K562 (cell line): ENCODE measurements at regions not wholly inside any gene's neighbourhood (a gene's known extent, or its start where the extent isn't known, plus 50 kb on each side); places are given as distances from the start of the nearest gene placed in this dataset.

ENCODE experiments used
- ATAC-seq: fragments of 200-7000 bp; cut with Tn5 transposase; 3 replicates; pipeline ENCODE4 v1.9.1; 2020; ENCODE audit warnings: moderate library complexity
- BruUV-seq: library from RNA; stranded (reverse); fragments of 400-500 nt; replicated peaks from 2 replicates; lab custom pipeline; 2021; lab: Mats Ljungman, UMichigan
- CTCF ChIA-PET: fragments of 300-600 bp; formaldehyde crosslinking; extraction: SDS; loops from one replicate; lab custom pipeline; 2021; ENCODE audit warnings: low intra/inter-chr PET ratio; lab: Yijun Ruan, JAX
- POLR2A ChIA-PET: fragments of 300-600, 350-650 bp; sonication (Branson Sonifier 250); formaldehyde crosslinking; extraction: SDS; loops from one replicate; lab custom pipeline; 2021; ENCODE audit warnings: antibody characterized with exemption, inconsistent platforms; lab: Yijun Ruan, JAX
- DNase-seq, 4 experiments: peaks; one replicate each; pipeline versions ENCODE4 v3.0.0 to v3.0.0-alpha.2; 2011 to 2018; ENCODE audit warnings: low spot score in 3 of 4, mixed read lengths in 3 of 4; ENCODE audit errors: extremely low read depth in 1 of 4
- FAIRE-seq: peaks from 2 replicates; lab custom pipeline; 2011; peaks lifted over from hg19 to GRCh38; lab: Jason Lieb, UNC
- H2AFZ ChIP-seq: 2 replicates; pipeline ENCODE4 v1.6.0; 2011; ENCODE audit warnings: low read depth, low read length, control low read depth, inconsistent platforms
- H3K27ac ChIP-seq: fragments of 200-600 bp; 3 replicates; pipeline ENCODE4 v1.8.0; 2011; ENCODE audit warnings: low read depth, mild to moderate bottlenecking, control low read depth, inconsistent platforms, low read length, moderate library complexity, mixed read lengths; ENCODE audit errors: extremely low read depth
- H3K27me3 ChIP-seq, 2 experiments: fragments of 300-600 bp in 1 of 2; 2 replicates in 1 of 2; 3 replicates in 1 of 2; pipeline versions ENCODE4 v1.6.0 to v1.8.0; 2011; ENCODE audit warnings: inconsistent platforms in 2 of 2, low read length in 2 of 2, mild to moderate bottlenecking in 1 of 2, mixed read lengths in 1 of 2, moderate library complexity in 1 of 2; ENCODE audit not compliant: control insufficient read depth in 2 of 2, insufficient read depth in 2 of 2
- H3K36me3 ChIP-seq: fragments of 300-600 bp; 3 replicates; pipeline ENCODE4 v1.8.0; 2011; ENCODE audit warnings: mild to moderate bottlenecking, low read length, inconsistent platforms; ENCODE audit not compliant: control insufficient read depth, insufficient read depth
- H3K4me1 ChIP-seq, 2 experiments: fragments of 200-600 bp in 1 of 2; replicated peaks in 1 of 2; 2 replicates in 1 of 2; 3 replicates in 1 of 2; pipeline versions ENCODE4 v1.5.1 to v1.8.0; 2011; ENCODE audit warnings: inconsistent platforms in 2 of 2, low read length in 2 of 2, mild to moderate bottlenecking in 1 of 2, mixed read lengths in 1 of 2, moderate library complexity in 1 of 2; ENCODE audit not compliant: control insufficient read depth in 2 of 2, insufficient read depth in 2 of 2
- H3K4me2 ChIP-seq: 2 replicates; pipeline ENCODE4 v1.6.1; 2011; ENCODE audit warnings: low read length, control low read depth, inconsistent platforms, mixed read lengths; ENCODE audit not compliant: insufficient read depth
- H3K4me3 ChIP-seq: fragments of 200-600 bp; sonication (generic), shearing (Covaris generic); 2 replicates; pipeline ENCODE4 v1.5.1; 2016; ENCODE audit warnings: control low read depth, inconsistent platforms
- H3K79me2 ChIP-seq: fragments of 200-600 bp; 3 replicates; pipeline ENCODE4 v1.8.0; 2011; ENCODE audit warnings: low read length, inconsistent platforms; ENCODE audit not compliant: control insufficient read depth, insufficient read depth
- H3K9ac ChIP-seq, 2 experiments: 2 replicates each; pipeline versions ENCODE4 v1.6.0 to v1.6.1; 2011; ENCODE audit warnings: low read depth in 2 of 2, low read length in 2 of 2, control low read depth in 1 of 2, inconsistent platforms in 1 of 2, mild to moderate bottlenecking in 1 of 2, mixed read lengths in 1 of 2; ENCODE audit not compliant: insufficient read depth in 1 of 2
- H3K9me1 ChIP-seq: one replicate; pipeline ENCODE4 v1.6.0; 2011; ENCODE audit warnings: inconsistent platforms, mild to moderate bottlenecking, low read length, moderate library complexity; ENCODE audit not compliant: control insufficient read depth, insufficient read depth
- H3K9me3 ChIP-seq: replicated peaks from 2 replicates; pipeline ENCODE4 v1.5.1; 2011; ENCODE audit warnings: low read depth, low read length, inconsistent platforms; ENCODE audit not compliant: control insufficient read depth, insufficient read depth
- H4K20me1 ChIP-seq: replicated peaks from 2 replicates; pipeline ENCODE4 v1.6.1; 2011; ENCODE audit warnings: low read length, inconsistent platforms, mixed read lengths; ENCODE audit not compliant: control insufficient read depth, insufficient read depth
- ATF3 ChIP-seq, 2 experiments: fragments of 450-650 bp in 1 of 2; sonication (generic) in 1 of 2; formaldehyde crosslinking in 1 of 2; IDR thresholded peaks in 1 of 2; conservative IDR thresholded peaks in 1 of 2; 2 replicates each; pipeline versions ENCODE4 v1.6.1 to v1.8.1; 2016 to 2023; ENCODE audit warnings: mild to moderate bottlenecking in 2 of 2, moderate library complexity in 2 of 2, inconsistent platforms in 1 of 2, missing genetic modification reagents in 1 of 2
- POLR3G ChIP-seq: IDR thresholded peaks from 2 replicates; pipeline ENCODE4 v1.6.1; 2011; ENCODE audit not compliant: insufficient read length, insufficient replicate concordance; ENCODE audit errors: extremely low read depth
- WGBS: fragments of 100-300 bp; shearing (Covaris generic); methylation state at CpG from one replicate; pipeline ENCODE4 v1.1.6; 2016; ENCODE audit warnings: low coverage, mixed read lengths; ENCODE audit not compliant: insufficient coverage; ENCODE audit errors: missing lambda C conversion rate; 5-methylcytosine and 5-hydroxymethylcytosine counted together
- in situ Hi-C: fragments of 300-500 bp; cut with MboI; formaldehyde crosslinking; loops from 4 replicates; pipeline ENCODE4 v1.15.0; 2018; ENCODE audit warnings: inconsistent platforms, mixed read lengths
- intact Hi-C: fragments of 100-400 bp; cut with micrococcal nuclease; formaldehyde crosslinking; loops from 2 replicates; pipeline ENCODE4 v1.14.2; 2022
- TF ChIP-seq, protein P1 (sequence below): fragments of 450-650 bp; IDR thresholded peaks from 2 replicates; pipeline ENCODE4 v1.6.1; 2016; ENCODE audit warnings: low read depth, mild to moderate bottlenecking, moderate library complexity

DNA sequence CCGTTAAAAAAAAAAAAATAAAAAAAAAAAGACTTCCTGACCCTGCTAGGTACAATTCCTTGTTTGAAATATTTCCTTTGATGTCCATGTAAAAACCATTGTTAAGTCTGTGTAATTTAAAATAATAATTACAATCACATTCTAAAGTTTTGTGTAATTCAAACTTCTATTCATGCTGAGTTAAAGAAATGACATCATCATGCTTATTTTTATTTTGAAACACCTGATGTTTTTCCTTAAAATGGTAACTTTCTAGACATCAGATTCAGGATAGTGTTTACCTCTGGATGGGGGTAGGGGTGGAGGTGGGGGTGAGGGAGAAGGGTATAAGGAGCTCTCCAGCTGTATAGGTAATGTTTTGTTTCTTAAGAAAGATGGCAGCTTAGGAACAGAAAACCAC, 92.8 kb downstream of the ADCYAP1 start:
- FAIRE-seq (no peak), ATAC-seq (no peak), DNase-seq (no peak)
- Histone ChIP-seq H3K79me2 (no peaks in the 10 kb centered on the region), H3K4me2 (no peak overlapping the region), H3K4me1 (peaks cover 0 to 4% of the 10 kb centered on the region in 2 experiments; a peak in 2 of 5 replicates), H3K4me3 (no peak overlapping the region), H3K9me3 (no peaks in the 10 kb centered on the region), H3K27me3 (no peaks in the 10 kb centered on the region), H3K9ac (no peak overlapping the region), H4K20me1 (no peaks in the 10 kb centered on the region), H3K36me3 (no peaks in the 10 kb centered on the region), H3K9me1 (no peaks in the 10 kb centered on the region), H3K27ac (no peak overlapping the region), H2AFZ (no peak overlapping the region)
- in situ Hi-C loops = no loop called here
- CTCF ChIA-PET = no interaction called here
- 33% methylated on average over 1 of the region's 1 CpG for WGBS
- POLR2A ChIA-PET = interaction anchor here (7.6 kb wide), 1 partner anchor 9 kb away, joined by 57 read pairs; no protein-coding TSS in a partner anchor
- TF ChIP-seq POLR3G (no peak), ATF3 (IDR thresholded peaks at IDR 0.05) (peak; percentile 71), ATF3 (CRISPR knock-in tag; conservative IDR thresholded peaks at IDR 0.05) (no peak)
- TF ChIP-seq, protein P1, sequence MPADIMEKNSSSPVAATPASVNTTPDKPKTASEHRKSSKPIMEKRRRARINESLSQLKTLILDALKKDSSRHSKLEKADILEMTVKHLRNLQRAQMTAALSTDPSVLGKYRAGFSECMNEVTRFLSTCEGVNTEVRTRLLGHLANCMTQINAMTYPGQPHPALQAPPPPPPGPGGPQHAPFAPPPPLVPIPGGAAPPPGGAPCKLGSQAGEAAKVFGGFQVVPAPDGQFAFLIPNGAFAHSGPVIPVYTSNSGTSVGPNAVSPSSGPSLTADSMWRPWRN = no peak
- no TSS peak for BruUV-seq
- intact Hi-C loops = no loop called here

GRCh38 chr18:998936-999335, 94.3 kb downstream of the ADCYAP1 start:
- ChIA-PET POLR2A (interaction anchor here (1.5 to 7.6 kb wide), 2 partner anchors 10 kb away, joined by 3 to 57 read pairs; no protein-coding TSS in a partner anchor), CTCF (no interaction called here)

More at GRCh38 chr18:998936-999335, 94.3 kb downstream of the ADCYAP1 start:
- no peak for ATAC-seq
- no peak for DNase-seq
- Histone ChIP-seq H3K36me3 (no peaks in the 10 kb centered on the region), H4K20me1 (no peaks in the 10 kb centered on the region), H3K79me2 (no peaks in the 10 kb centered on the region), H3K9ac (no peak overlapping the region), H3K4me2 (no peak overlapping the region), H3K9me1 (no peaks in the 10 kb centered on the region), H2AFZ (no peak overlapping the region), H3K4me1 (peaks cover 0 to 12% of the 10 kb centered on the region in 2 experiments; a peak in 2 of 5 replicates), H3K27ac (no peak overlapping the region), H3K27me3 (no peaks in the 10 kb centered on the region), H3K9me3 (no peaks in the 10 kb centered on the region), H3K4me3 (no peak overlapping the region)
- 20% methylated on average over 5 of the region's 5 CpGs for WGBS
- no TSS peak for BruUV-seq
- no peak for FAIRE-seq
- in situ Hi-C loops (no loop called here), intact Hi-C loops (no loop called here)
